ENCODE measurements at regions not wholly inside any gene's neighbourhood (a gene's known extent, or its start where the extent isn't known, plus 50 kb on each side); places are given as distances from the start of the nearest gene placed in this dataset.

DNA sequence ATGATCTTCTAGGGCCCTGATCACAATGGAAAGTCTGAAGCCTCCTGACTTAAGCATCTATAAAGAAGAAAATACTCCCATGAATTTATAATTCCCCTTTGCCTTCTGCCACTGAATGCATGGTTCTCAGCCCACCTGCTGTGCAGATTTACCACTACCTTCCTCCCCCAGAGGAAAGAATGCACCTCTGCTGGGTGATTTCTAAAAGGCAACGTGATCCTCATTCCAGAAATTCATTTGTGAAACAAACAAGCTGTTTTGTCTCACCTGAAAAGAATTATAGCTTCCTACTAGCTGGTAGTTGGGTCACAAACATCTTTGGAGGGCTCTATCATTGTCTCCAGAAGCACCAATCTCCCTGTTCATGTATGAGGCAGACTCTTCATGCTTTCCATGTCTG is 320.2 kb downstream of the CDC14C start:
- Mint-ChIP-seq H3K36me3 (ENCODE audit: low read depth) (no peaks in the 10 kb centered on the region), H3K27me3 (no peaks in the 10 kb centered on the region), H3K4me3 (no peak overlapping the region), H3K9me3 (peaks cover 3% of the 10 kb centered on the region), H3K4me1 (no peaks in the 10 kb centered on the region), H3K27ac (no peak overlapping the region)
- CTCF ChIA-PET = no interaction called here
- POLR2A ChIA-PET = no interaction called here
- DNase-seq = no peak

GRCh38 chr7:49245062-49245461 is 320.7 kb downstream of the CDC14C start:
- ChIA-PET POLR2A (no interaction called here), CTCF (no interaction called here)
- no peak overlapping the region for H3K27ac Mint-ChIP-seq
- no peaks in the 10 kb centered on the region for H3K27me3 Mint-ChIP-seq
- no peaks in the 10 kb centered on the region for H3K9me3 Mint-ChIP-seq
- no peak for DNase-seq
- H3K36me3 Mint-ChIP-seq (ENCODE audit: low read depth) = no peaks in the 10 kb centered on the region
- H3K4me3 Mint-ChIP-seq = no peak overlapping the region
- H3K4me1 Mint-ChIP-seq = no peaks in the 10 kb centered on the region

DNA sequence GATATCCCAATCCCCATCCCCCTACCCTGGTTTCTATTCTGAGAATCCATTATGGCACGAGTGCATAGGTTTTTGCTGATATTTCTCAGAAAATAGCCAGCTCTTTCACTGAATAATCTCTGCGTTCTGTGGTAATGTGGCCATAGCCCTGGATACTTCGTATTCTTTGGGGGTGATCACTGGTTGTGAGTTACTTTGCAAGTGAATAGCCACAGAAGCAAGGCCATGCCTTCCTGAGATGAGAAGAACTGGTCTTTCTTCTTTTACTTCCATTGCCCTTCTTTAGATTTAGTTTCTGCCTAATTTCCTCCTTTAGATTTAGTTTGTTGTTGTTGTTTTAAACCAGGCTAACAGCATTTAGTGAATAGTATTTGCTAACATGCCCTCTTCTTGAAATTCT is 323.4 kb downstream of the CDC14C start:
- no peaks in the 10 kb centered on the region for H3K27me3 Mint-ChIP-seq
- POLR2A ChIA-PET = no interaction called here
- CTCF ChIA-PET = no interaction called here
- DNase-seq = no peak
- no peak overlapping the region for H3K4me3 Mint-ChIP-seq
- no peaks in the 10 kb centered on the region for H3K9me3 Mint-ChIP-seq
- no peak overlapping the region for H3K27ac Mint-ChIP-seq
- H3K36me3 Mint-ChIP-seq (ENCODE audit: low read depth) = no peaks in the 10 kb centered on the region
- H3K4me1 Mint-ChIP-seq = no peaks in the 10 kb centered on the region

GRCh38 chr7:49255054-49255453 is 330.7 kb downstream of the CDC14C start:
- no peak overlapping the region for H3K4me3 Mint-ChIP-seq
- H3K36me3 Mint-ChIP-seq (ENCODE audit: low read depth) = no peaks in the 10 kb centered on the region
- H3K9me3 Mint-ChIP-seq = peaks cover 5% of the 10 kb centered on the region
- H3K4me1 Mint-ChIP-seq = no peaks in the 10 kb centered on the region
- DNase-seq = no peak
- ChIA-PET CTCF (no interaction called here), POLR2A (no interaction called here)
- H3K27ac Mint-ChIP-seq = no peak overlapping the region
- H3K27me3 Mint-ChIP-seq = no peaks in the 10 kb centered on the region

DNA sequence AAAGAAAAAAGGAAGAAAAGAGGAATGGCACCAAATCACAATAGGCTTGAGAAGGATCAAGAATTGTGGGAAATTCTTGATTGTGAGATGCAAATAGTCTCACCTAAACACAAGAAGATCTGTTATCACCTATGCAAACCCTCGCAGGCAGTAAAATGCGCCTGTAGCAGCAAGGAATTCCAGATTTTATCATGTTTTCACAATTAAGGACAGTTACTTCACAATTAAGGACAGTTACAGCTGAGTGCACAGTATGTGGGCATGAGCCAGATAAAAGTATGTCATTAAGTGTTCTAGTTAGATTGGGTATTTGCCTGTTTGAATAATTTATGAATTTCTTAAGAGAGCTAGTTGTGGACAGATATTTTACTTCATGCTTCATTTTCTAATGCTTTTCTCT is 336.2 kb downstream of the CDC14C start:
- no peak for DNase-seq
- Mint-ChIP-seq H3K27ac (no peak overlapping the region), H3K4me1 (no peaks in the 10 kb centered on the region), H3K4me3 (no peak overlapping the region), H3K27me3 (no peaks in the 10 kb centered on the region), H3K36me3 (ENCODE audit: low read depth) (no peaks in the 10 kb centered on the region), H3K9me3 (peaks cover 7% of the 10 kb centered on the region)
- CTCF ChIA-PET = no interaction called here
- POLR2A ChIA-PET = no interaction called here

DNA sequence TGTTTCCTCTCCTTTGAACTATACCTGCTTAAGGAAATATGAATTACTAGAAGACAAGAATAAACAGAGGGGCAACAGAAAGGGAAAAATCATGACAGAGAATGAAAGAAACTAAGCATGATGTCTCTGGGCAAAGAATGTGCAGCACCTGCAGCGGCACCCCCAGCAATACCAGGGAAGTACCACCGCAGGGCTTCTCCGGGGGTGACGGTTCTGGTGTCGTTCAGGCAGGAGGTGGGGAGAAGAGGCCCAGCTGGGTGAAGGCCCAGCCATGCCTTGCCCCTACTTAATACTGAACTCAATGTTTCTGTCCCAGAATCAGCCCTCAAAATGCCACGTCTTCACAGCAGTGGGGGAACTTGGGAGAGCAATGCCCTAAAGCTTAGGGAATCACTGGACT is 337.6 kb downstream of the CDC14C start:
- Mint-ChIP-seq H3K4me3 (no peak overlapping the region), H3K9me3 (peaks cover 7% of the 10 kb centered on the region), H3K27me3 (no peaks in the 10 kb centered on the region), H3K4me1 (no peaks in the 10 kb centered on the region), H3K36me3 (ENCODE audit: low read depth) (no peaks in the 10 kb centered on the region), H3K27ac (no peak overlapping the region)
- no peak for DNase-seq
- ChIA-PET CTCF (no interaction called here), POLR2A (no interaction called here)

- Mint-ChIP-seq H3K9me3 (peaks cover 5% of the 10 kb centered on the region), H3K27ac (no peak overlapping the region), H3K4me3 (no peak overlapping the region), H3K27me3 (no peaks in the 10 kb centered on the region), H3K36me3 (ENCODE audit: low read depth) (no peaks in the 10 kb centered on the region), H3K4me1 (no peaks in the 10 kb centered on the region)
- POLR2A ChIA-PET = no interaction called here
- no peak for DNase-seq
- CTCF ChIA-PET = no interaction called here
Measured at GRCh38 chr7:49264530-49264929, 340.2 kb downstream of the CDC14C start.

DNA sequence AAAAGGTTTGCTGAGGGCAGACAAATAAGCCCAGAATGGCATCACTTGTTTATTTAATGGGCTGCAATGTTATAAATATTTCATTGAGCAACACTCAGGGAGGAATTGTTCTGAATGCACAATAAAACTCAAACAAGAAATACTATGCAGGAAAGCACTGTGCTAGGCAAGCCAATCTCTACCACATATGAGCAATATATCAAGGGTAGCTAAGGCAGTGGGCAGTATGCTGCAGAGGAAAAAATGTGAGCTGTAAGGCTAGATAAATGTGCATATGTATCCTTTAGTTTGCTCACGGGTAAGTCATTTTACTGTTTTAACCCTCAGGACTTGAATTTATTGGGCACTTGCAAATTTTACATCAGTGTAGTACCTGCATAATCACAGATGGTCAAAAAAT is 349.6 kb downstream of the CDC14C start:
- POLR2A ChIA-PET = no interaction called here
- no peak overlapping the region for H3K27ac Mint-ChIP-seq
- no peaks in the 10 kb centered on the region for H3K4me1 Mint-ChIP-seq
- no peak for DNase-seq
- CTCF ChIA-PET = no interaction called here
- H3K27me3 Mint-ChIP-seq = no peaks in the 10 kb centered on the region
- H3K36me3 Mint-ChIP-seq (ENCODE audit: low read depth) = no peaks in the 10 kb centered on the region
- peaks cover 2% of the 10 kb centered on the region for H3K9me3 Mint-ChIP-seq
- no peak overlapping the region for H3K4me3 Mint-ChIP-seq

- no peaks in the 10 kb centered on the region for H3K4me1 Mint-ChIP-seq
- CTCF ChIA-PET = no interaction called here
- H3K9me3 Mint-ChIP-seq = peaks cover 6% of the 10 kb centered on the region
- no peaks in the 10 kb centered on the region for H3K27me3 Mint-ChIP-seq
- H3K36me3 Mint-ChIP-seq (ENCODE audit: low read depth) = no peaks in the 10 kb centered on the region
- no peak for DNase-seq
- POLR2A ChIA-PET = no interaction called here
- H3K4me3 Mint-ChIP-seq = no peak overlapping the region
- H3K27ac Mint-ChIP-seq = no peak overlapping the region
Measured at GRCh38 chr7:49279891-49280290, 355.5 kb downstream of the CDC14C start.

DNA sequence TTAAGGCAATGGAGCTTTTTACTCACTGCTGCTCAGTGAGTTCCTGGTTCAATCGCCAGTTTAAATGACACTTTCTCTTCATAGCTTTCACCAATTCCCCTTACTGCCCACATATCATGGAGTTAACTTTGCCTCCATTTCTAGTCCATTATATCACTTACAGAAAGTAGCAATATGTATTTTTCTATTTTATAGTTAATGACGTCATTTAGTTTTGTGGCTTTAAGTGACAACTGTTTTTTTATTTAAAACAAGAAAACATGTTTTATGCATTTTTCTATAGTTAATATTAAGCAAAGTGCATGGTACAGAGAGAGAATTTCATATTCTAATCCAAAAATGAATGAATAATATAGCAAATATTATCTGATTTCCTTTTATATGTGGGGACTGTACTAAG is 363.3 kb downstream of the CDC14C start:
- Mint-ChIP-seq H3K36me3 (ENCODE audit: low read depth) (no peaks in the 10 kb centered on the region), H3K4me3 (no peak overlapping the region), H3K27ac (no peak overlapping the region), H3K9me3 (peaks cover 5% of the 10 kb centered on the region), H3K4me1 (no peaks in the 10 kb centered on the region), H3K27me3 (no peaks in the 10 kb centered on the region)
- CTCF ChIA-PET = interaction anchor here (0.6 kb wide), 1 partner anchor 103 kb away, joined by 3 read pairs; no protein-coding TSS in a partner anchor
- no peak for DNase-seq
- POLR2A ChIA-PET = no interaction called here

GRCh38 chr7:49294611-49295010 is 370.3 kb downstream of the CDC14C start:
- H3K4me1 Mint-ChIP-seq = no peaks in the 10 kb centered on the region
- CTCF ChIA-PET = no interaction called here
- H3K36me3 Mint-ChIP-seq (ENCODE audit: low read depth) = no peaks in the 10 kb centered on the region
- no peak overlapping the region for H3K4me3 Mint-ChIP-seq
- peaks cover 2% of the 10 kb centered on the region for H3K9me3 Mint-ChIP-seq
- H3K27ac Mint-ChIP-seq = no peak overlapping the region
- POLR2A ChIA-PET = no interaction called here
- DNase-seq = no peak
- H3K27me3 Mint-ChIP-seq = no peaks in the 10 kb centered on the region

DNA sequence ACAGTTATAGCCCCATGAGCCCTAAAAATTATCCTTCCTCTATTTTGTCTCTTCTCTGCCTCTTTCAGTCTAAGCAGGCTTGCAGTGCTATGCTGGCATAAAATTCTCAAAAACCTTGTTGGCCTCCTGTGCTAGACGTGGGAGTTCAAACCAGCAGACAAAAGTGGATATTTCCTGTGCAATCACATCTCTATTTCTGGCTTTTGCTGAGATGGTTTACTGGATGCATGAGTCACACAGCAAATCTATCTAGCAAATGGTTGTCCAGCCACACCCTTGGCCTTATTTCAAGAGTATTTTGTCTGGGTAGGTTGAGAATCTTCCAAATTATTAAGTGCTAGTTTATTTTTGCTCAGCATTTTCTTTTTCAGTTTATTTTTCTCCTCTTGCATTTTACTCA is 370.8 kb downstream of the CDC14C start:
- H3K36me3 Mint-ChIP-seq (ENCODE audit: low read depth) = no peaks in the 10 kb centered on the region
- H3K27me3 Mint-ChIP-seq = no peaks in the 10 kb centered on the region
- no peak for DNase-seq
- no peak overlapping the region for H3K4me3 Mint-ChIP-seq
- H3K27ac Mint-ChIP-seq = no peak overlapping the region
- POLR2A ChIA-PET = no interaction called here
- no peaks in the 10 kb centered on the region for H3K4me1 Mint-ChIP-seq
- H3K9me3 Mint-ChIP-seq = peaks cover 2% of the 10 kb centered on the region
- CTCF ChIA-PET = no interaction called here

GRCh38 chr7:49297958-49298357 is 373.6 kb downstream of the CDC14C start:
- no peak for DNase-seq
- H3K4me3 Mint-ChIP-seq = no peak overlapping the region
- H3K4me1 Mint-ChIP-seq = no peaks in the 10 kb centered on the region
- H3K9me3 Mint-ChIP-seq = peaks cover 4% of the 10 kb centered on the region
- no peaks in the 10 kb centered on the region for H3K27me3 Mint-ChIP-seq
- ChIA-PET CTCF (no interaction called here), POLR2A (no interaction called here)
- H3K27ac Mint-ChIP-seq = no peak overlapping the region
- no peaks in the 10 kb centered on the region for H3K36me3 Mint-ChIP-seq (ENCODE audit: low read depth)

- H3K4me1 Mint-ChIP-seq = no peaks in the 10 kb centered on the region
- POLR2A ChIA-PET = no interaction called here
- CTCF ChIA-PET = no interaction called here
- peaks cover 10% of the 10 kb centered on the region for H3K9me3 Mint-ChIP-seq
- H3K27ac Mint-ChIP-seq = no peak overlapping the region
- H3K4me3 Mint-ChIP-seq = no peak overlapping the region
- H3K27me3 Mint-ChIP-seq = no peaks in the 10 kb centered on the region
- no peaks in the 10 kb centered on the region for H3K36me3 Mint-ChIP-seq (ENCODE audit: low read depth)
- DNase-seq = no peak
Measured at GRCh38 chr7:49308787-49309186, 384.4 kb downstream of the CDC14C start.

DNA sequence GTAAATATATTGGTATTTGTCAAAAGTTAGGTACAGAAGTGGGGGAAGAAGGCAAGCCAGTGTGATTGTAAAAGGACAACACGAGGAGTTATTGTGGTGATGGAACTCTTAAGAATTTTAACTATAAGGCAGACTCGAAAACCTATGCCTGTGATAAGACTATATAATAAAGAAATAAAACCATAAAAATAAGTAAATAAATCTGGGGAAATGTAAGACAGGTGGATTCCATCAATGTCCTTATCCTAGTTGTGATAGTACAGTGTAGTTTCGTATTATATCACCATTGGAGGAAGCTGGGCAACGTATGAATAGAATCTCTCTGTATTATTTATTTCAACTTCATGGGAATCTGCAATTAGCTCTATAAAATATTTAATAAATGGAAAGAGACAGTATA is 395.7 kb downstream of the CDC14C start:
- H3K4me1 Mint-ChIP-seq = no peaks in the 10 kb centered on the region
- H3K4me3 Mint-ChIP-seq = no peak overlapping the region
- CTCF ChIA-PET = no interaction called here
- H3K36me3 Mint-ChIP-seq (ENCODE audit: low read depth) = no peaks in the 10 kb centered on the region
- POLR2A ChIA-PET = no interaction called here
- no peak for DNase-seq
- H3K27me3 Mint-ChIP-seq = no peaks in the 10 kb centered on the region
- H3K27ac Mint-ChIP-seq = no peak overlapping the region
- peaks cover 3% of the 10 kb centered on the region for H3K9me3 Mint-ChIP-seq

All from activated CD4-positive, alpha-beta memory T cell treated with anti-CD3 and anti-CD28 coated beads, Interleukin-2, amount 10 ng/mL, durations not matched to agents 7 days and 5 days (primary cell).